Esophagus muscularis mucosa (tissue), 4 donors: ENCODE measurements at regions not wholly inside any gene's neighbourhood (a gene's known extent, or its start where the extent isn't known, plus 50 kb on each side); places are given as distances from the start of the nearest gene placed in this dataset.

Experiments used
- DNase-seq: peaks from one replicate; pipeline ENCODE4 v3.0.0-alpha.2; 2017; ENCODE audit errors: extremely low spot score
- H3K27ac ChIP-seq, 4 donors: fragments of 200-600 bp; sonication (generic); replicated peaks in 1 of 4; 1 replicate in 3 of 4; 2 replicates in 1 of 4; pipeline ENCODE4 v1.5.1; 2016 to 2019; ENCODE audit warnings: mild to moderate bottlenecking in 1 of 4
- H3K27me3 ChIP-seq, 4 donors: fragments of 200-600 bp; sonication (generic); one replicate each; pipeline versions ENCODE4 v1.5.1 to v1.6.0; 2016 to 2019
- H3K36me3 ChIP-seq, 4 donors: fragments of 200-600 bp; sonication (generic); one replicate each; pipeline ENCODE4 v1.5.1; 2016 to 2019
- H3K4me1 ChIP-seq, 4 donors: fragments of 200-600 bp; sonication (generic); one replicate each; pipeline ENCODE4 v1.5.1; 2016 to 2019
- H3K4me3 ChIP-seq, 4 donors: fragments of 200-600 bp; sonication (generic); 1 replicate in 2 of 4; 2 replicates in 2 of 4; pipeline ENCODE4 v1.5.1; 2016 to 2019; ENCODE audit warnings: mild to moderate bottlenecking in 4 of 4, moderate library complexity in 1 of 4
- H3K9me3 ChIP-seq, 4 donors: fragments of 200-600 bp; sonication (generic); 1 replicate in 3 of 4; 2 replicates in 1 of 4; pipeline ENCODE4 v1.5.1; 2016 to 2019
- EP300 ChIP-seq: sonication (generic); formaldehyde crosslinking; IDR thresholded peaks from one replicate; pipeline ENCODE4 v1.6.1; 2017; ENCODE audit warnings: antibody characterized with exemption
- POLR2A ChIP-seq: fragments of 450-650 bp; IDR thresholded peaks from one replicate; pipeline ENCODE4 v1.6.1; 2017; ENCODE audit warnings: antibody characterized with exemption, moderate library complexity, mild to moderate bottlenecking, low read depth
- POLR2AphosphoS5 ChIP-seq, 2 donors: sonication (generic); formaldehyde crosslinking; IDR thresholded peaks; one replicate each; pipeline ENCODE4 v1.6.1; 2017; ENCODE audit warnings: antibody characterized with exemption in 2 of 2
- WGBS: methylation state at CpG from one replicate; pipeline ENCODE4 v1.1.5; 2018; 5-methylcytosine and 5-hydroxymethylcytosine counted together
- intact Hi-C: fragments of 100-400 bp; cut with DNase I; formaldehyde crosslinking; loops from one replicate; pipeline ENCODE4 v1.15.1; 2023
- TF ChIP-seq, protein P1 (sequence below), 3 experiments: fragments of 200-600 bp in 2 of 3; fragments of 450-650 bp in 1 of 3; sonication (generic) in 2 of 3; IDR thresholded peaks; one replicate each; pipeline ENCODE4 v1.5.1; 2017 to 2019; ENCODE audit warnings: antibody characterized with exemption in 3 of 3, mild to moderate bottlenecking in 2 of 3, moderate library complexity in 1 of 3

DNA sequence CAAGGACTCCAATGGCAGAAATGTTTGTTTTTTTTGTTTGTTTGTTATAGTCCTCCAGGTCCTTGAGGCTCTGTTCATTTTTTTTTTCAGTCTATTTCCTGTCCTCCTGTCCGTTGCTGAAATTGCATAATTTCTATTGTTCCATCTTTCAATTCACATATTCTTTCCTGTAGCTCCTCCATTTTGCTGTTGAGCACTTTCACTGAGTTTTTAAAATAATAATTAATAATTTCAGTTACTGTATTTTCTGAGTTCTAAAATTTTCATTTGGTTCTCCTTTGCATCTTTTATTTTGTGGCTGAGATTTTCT, 202.3 kb upstream of the AGR3 start:
- 50% methylated on average over 1 of the region's 1 CpG for WGBS
- Histone ChIP-seq H3K4me1 (no peaks in the 10 kb centered on the region), H3K27me3 (no peaks in the 10 kb centered on the region), H3K27ac (no peak overlapping the region), H3K36me3 (no peaks in the 10 kb centered on the region), H3K9me3 (peaks cover 0 to 8% (median 0%) of the 10 kb centered on the region in 4 donors), H3K4me3 (no peak overlapping the region)
- intact Hi-C loops, result no loop called here
- TF ChIP-seq, protein P1, sequence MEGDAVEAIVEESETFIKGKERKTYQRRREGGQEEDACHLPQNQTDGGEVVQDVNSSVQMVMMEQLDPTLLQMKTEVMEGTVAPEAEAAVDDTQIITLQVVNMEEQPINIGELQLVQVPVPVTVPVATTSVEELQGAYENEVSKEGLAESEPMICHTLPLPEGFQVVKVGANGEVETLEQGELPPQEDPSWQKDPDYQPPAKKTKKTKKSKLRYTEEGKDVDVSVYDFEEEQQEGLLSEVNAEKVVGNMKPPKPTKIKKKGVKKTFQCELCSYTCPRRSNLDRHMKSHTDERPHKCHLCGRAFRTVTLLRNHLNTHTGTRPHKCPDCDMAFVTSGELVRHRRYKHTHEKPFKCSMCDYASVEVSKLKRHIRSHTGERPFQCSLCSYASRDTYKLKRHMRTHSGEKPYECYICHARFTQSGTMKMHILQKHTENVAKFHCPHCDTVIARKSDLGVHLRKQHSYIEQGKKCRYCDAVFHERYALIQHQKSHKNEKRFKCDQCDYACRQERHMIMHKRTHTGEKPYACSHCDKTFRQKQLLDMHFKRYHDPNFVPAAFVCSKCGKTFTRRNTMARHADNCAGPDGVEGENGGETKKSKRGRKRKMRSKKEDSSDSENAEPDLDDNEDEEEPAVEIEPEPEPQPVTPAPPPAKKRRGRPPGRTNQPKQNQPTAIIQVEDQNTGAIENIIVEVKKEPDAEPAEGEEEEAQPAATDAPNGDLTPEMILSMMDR (IDR thresholded peaks at IDR 0.05), result no peak
- TF ChIP-seq POLR2AphosphoS5 (IDR thresholded peaks at IDR 0.05) (no peak), EP300 (no peak)
- no peak for DNase-seq

GRCh38 chr7:17085186-17085585, 203.4 kb upstream of the AGR3 start:
- Histone ChIP-seq H3K36me3 (no peaks in the 10 kb centered on the region), H3K4me1 (no peaks in the 10 kb centered on the region), H3K27me3 (no peaks in the 10 kb centered on the region), H3K9me3 (peaks cover 0 to 2% (median 0%) of the 10 kb centered on the region in 4 donors), H3K27ac (no peak overlapping the region), H3K4me3 (no peak overlapping the region)
- TF ChIP-seq, protein P1 (IDR thresholded peaks at IDR 0.05), result no peak
- TF ChIP-seq POLR2A (no peak), POLR2AphosphoS5 (IDR thresholded peaks at IDR 0.05) (no peak), EP300 (no peak)
- 90% methylated on average over 3 of the region's 3 CpGs for WGBS
- no peak for DNase-seq
- intact Hi-C loops, result no loop called here

GRCh38 chr7:17086403-17086802, 204.6 kb upstream of the AGR3 start:
- Histone ChIP-seq H3K27me3 (no peaks in the 10 kb centered on the region), H3K4me3 (no peak overlapping the region), H3K9me3 (no peaks in the 10 kb centered on the region), H3K4me1 (no peaks in the 10 kb centered on the region), H3K36me3 (no peaks in the 10 kb centered on the region), H3K27ac (no peak overlapping the region)
- TF ChIP-seq, protein P1 (IDR thresholded peaks at IDR 0.05), result no peak
- TF ChIP-seq POLR2A (no peak), POLR2AphosphoS5 (IDR thresholded peaks at IDR 0.05) (no peak), EP300 (no peak)
- DNase-seq, result no peak
- 76% methylated on average over 5 of the region's 5 CpGs for WGBS
- intact Hi-C loops, result no loop called here

DNA sequence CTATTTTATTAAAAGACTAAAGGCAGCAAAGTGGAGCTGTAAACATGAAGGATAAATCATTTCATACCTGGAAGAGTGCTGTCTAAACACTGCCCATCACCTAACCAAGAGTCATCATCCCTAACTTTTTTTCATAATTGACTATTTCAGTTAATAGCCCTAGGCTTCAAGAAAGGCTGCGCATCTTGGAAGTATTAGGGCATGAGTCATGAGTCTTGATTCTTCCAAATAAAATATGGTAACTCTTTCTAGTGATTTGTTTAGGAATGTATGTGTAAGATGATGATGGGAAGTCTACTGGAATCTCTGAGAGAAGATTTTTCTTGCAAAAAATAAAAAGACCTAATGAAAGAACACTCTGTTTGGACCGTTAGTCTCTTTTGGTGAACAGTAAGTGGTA, 207.7 kb upstream of the AHR start:
- 83% methylated on average over 2 of the region's 2 CpGs for WGBS
- DNase-seq, result no peak
- intact Hi-C loops, result no loop called here

DNA sequence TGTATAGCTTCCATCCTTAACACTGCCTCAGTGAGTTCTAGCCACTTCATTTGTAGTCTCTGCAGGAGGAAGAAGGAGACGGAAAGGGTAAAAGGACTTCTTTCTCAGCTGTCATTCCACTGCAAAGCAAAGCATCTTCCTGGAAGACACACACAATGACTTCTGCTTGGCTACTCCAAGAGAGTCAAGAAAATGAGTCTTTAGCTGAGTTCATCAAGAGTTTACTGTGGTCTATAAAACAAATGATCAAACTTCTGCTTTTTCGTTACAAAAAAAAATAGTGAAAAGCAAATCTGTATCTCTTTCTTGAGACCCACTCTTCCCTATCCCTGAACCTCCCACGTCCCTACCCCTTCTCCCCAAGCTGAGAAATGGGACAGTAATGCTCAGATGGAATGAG, 205.0 kb upstream of the AHR start:
- Histone ChIP-seq H3K4me3 (no peak overlapping the region), H3K27me3 (no peaks in the 10 kb centered on the region), H3K36me3 (no peaks in the 10 kb centered on the region), H3K4me1 (no peaks in the 10 kb centered on the region), H3K9me3 (no peaks in the 10 kb centered on the region), H3K27ac (no peak overlapping the region)
- TF ChIP-seq EP300 (no peak), POLR2AphosphoS5 (IDR thresholded peaks at IDR 0.05) (no peak), POLR2A (no peak)
- TF ChIP-seq, protein P1 (IDR thresholded peaks at IDR 0.05), result no peak
- WGBS, result 59% methylated on average over 3 of the region's 3 CpGs
- intact Hi-C loops, result no loop called here
- no peak for DNase-seq

More for the DNA sequence above, 207.7 kb upstream of the AHR start:
- H3K9me3 ChIP-seq, result no peaks in the 10 kb centered on the region
- no peaks in the 10 kb centered on the region for H3K4me1 ChIP-seq
- no peaks in the 10 kb centered on the region for H3K36me3 ChIP-seq
- H3K27ac ChIP-seq, result no peak overlapping the region
- no peaks in the 10 kb centered on the region for H3K27me3 ChIP-seq
- H3K4me3 ChIP-seq, result no peak overlapping the region
- TF ChIP-seq POLR2AphosphoS5 (IDR thresholded peaks at IDR 0.05) (no peak), POLR2A (no peak), EP300 (no peak)
- TF ChIP-seq, protein P1 (IDR thresholded peaks at IDR 0.05), result no peak
